ENCODE measurements at regions not wholly inside any gene's neighbourhood (a gene's known extent, or its start where the extent isn't known, plus 50 kb on each side); places are given as distances from the start of the nearest gene placed in this dataset.

GRCh38 chr7:46633200-46633599 is 712.1 kb upstream of the IGFBP3 start:
- no peak for TF ChIP-seq SREBF1 (IDR thresholded peaks at IDR 0.05; ENCODE audit: low read length)
- TF ChIP-seq CTCF (IDR thresholded peaks at IDR 0.05 in 2 of 3, conservative IDR thresholded peaks at IDR 0.05 in 1 of 3; ENCODE audit: control insufficient read depth in 2 of 3, extremely low read depth in 1 of 3, insufficient read depth in 1 of 3, low read depth in 3 of 3, low read length in 3 of 3) = no peak
- no peak for TF ChIP-seq SMAD1 (IDR thresholded peaks at IDR 0.05; ENCODE audit: low read depth, partially characterized antibody)
- no peak for TF ChIP-seq ASH2L (IDR thresholded peaks at IDR 0.05; ENCODE audit: borderline replicate concordance, low read depth)
- no peak for TF ChIP-seq CBFB (IDR thresholded peaks at IDR 0.05; ENCODE audit: low read depth)
- TF ChIP-seq ATF2 (IDR thresholded peaks at IDR 0.05; ENCODE audit: low read length) = no peak
- TF ChIP-seq EP300 (IDR thresholded peaks at IDR 0.05; ENCODE audit: borderline replicate concordance in 1 of 2, control insufficient read depth in 1 of 2, low read depth in 2 of 2, low read length in 2 of 2) = no peak
- no peak for TF ChIP-seq SIN3A (IDR thresholded peaks at IDR 0.05; ENCODE audit: low read depth, low read length)
- no peak for TF ChIP-seq NR2F1 (conservative IDR thresholded peaks at IDR 0.05)
- TF ChIP-seq CHD1 (IDR thresholded peaks at IDR 0.05; ENCODE audit: low read depth, low read length) = no peak
- TF ChIP-seq CEBPB (IDR thresholded peaks at IDR 0.05; ENCODE audit: borderline replicate concordance in 1 of 2, low read depth in 2 of 2, low read length in 2 of 2) = no peak
- TF ChIP-seq MLLT1 (IDR thresholded peaks at IDR 0.05) = no peak
- TF ChIP-seq, protein P1, sequence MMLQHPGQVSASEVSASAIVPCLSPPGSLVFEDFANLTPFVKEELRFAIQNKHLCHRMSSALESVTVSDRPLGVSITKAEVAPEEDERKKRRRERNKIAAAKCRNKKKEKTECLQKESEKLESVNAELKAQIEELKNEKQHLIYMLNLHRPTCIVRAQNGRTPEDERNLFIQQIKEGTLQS (IDR thresholded peaks at IDR 0.05; ENCODE audit: borderline replicate concordance, extremely low read depth, low read depth, low read length) = no peak
